H9 (cell line): ENCODE measurements at regions not wholly inside any gene's neighbourhood (a gene's known extent, or its start where the extent isn't known, plus 50 kb on each side); places are given as distances from the start of the nearest gene placed in this dataset.

Source experiments
- DNase-seq: peaks from one replicate; pipeline ENCODE4 v3.0.0-alpha.2; 2017
- H2AFZ ChIP-seq: one replicate; pipeline ENCODE4 v1.6.1; 2013; ENCODE audit warnings: mild to moderate bottlenecking, low read length, control low read depth, moderate library complexity
- H2AK5ac ChIP-seq: 2 replicates; pipeline ENCODE4 v1.6.1; 2013; ENCODE audit warnings: low read length, control low read depth, mixed read lengths; ENCODE audit not compliant: insufficient read length
- H2BK120ac ChIP-seq: one replicate; pipeline ENCODE4 v1.6.1; 2013; ENCODE audit warnings: low read depth, mild to moderate bottlenecking, low read length, control low read depth, inconsistent platforms; ENCODE audit not compliant: poor library complexity, severe bottlenecking
- H2BK12ac ChIP-seq: 2 replicates; pipeline ENCODE4 v1.6.1; 2013; ENCODE audit warnings: low read length, control low read depth, mixed read lengths, low read depth; ENCODE audit not compliant: insufficient read length
- H2BK15ac ChIP-seq: 2 replicates; pipeline ENCODE4 v1.6.1; 2013; ENCODE audit warnings: low read depth, low read length, control low read depth
- H2BK20ac ChIP-seq: one replicate; pipeline ENCODE4 v1.6.1; 2013; ENCODE audit warnings: low read depth, mild to moderate bottlenecking, low read length, control low read depth, inconsistent platforms; ENCODE audit not compliant: poor library complexity, severe bottlenecking
- H2BK5ac ChIP-seq: 2 replicates; pipeline ENCODE4 v1.6.1; 2013; ENCODE audit warnings: low read length, control low read depth, mixed read lengths; ENCODE audit not compliant: insufficient read length
- H3K14ac ChIP-seq: 2 replicates; pipeline ENCODE4 v1.6.1; 2013; ENCODE audit warnings: low read length, control low read depth; ENCODE audit not compliant: insufficient read depth
- H3K18ac ChIP-seq: 2 replicates; pipeline ENCODE4 v1.6.1; 2013; ENCODE audit warnings: low read depth, mild to moderate bottlenecking, mixed read lengths, low read length, control low read depth; ENCODE audit not compliant: insufficient read length
- H3K23ac ChIP-seq: 2 replicates; pipeline ENCODE4 v1.6.1; 2013; ENCODE audit warnings: low read length, control low read depth, mixed read lengths, low read depth; ENCODE audit not compliant: insufficient read length
- H3K23me2 ChIP-seq: 2 replicates; pipeline ENCODE4 v1.6.1; 2013; ENCODE audit warnings: low read depth, mild to moderate bottlenecking, mixed read lengths, low read length, control low read depth; ENCODE audit not compliant: insufficient read length, poor library complexity, severe bottlenecking
- H3K27ac ChIP-seq: 2 replicates; pipeline ENCODE4 v1.5.1; 2013; ENCODE audit warnings: low read length, control low read depth, mixed read lengths, low read depth; ENCODE audit not compliant: insufficient read length
- H3K27me3 ChIP-seq: 2 replicates; pipeline ENCODE4 v1.6.1; 2013; ENCODE audit warnings: low read length, control low read depth, inconsistent platforms; ENCODE audit not compliant: insufficient read depth
- H3K4ac ChIP-seq: 2 replicates; pipeline ENCODE4 v1.6.1; 2013; ENCODE audit warnings: low read depth, mild to moderate bottlenecking, control low read depth, inconsistent platforms, low read length, moderate library complexity
- H3K4me1 ChIP-seq: 2 replicates; pipeline ENCODE4 v1.6.1; 2013; ENCODE audit warnings: low read length, control low read depth, inconsistent platforms; ENCODE audit not compliant: insufficient read depth
- H3K4me2 ChIP-seq: 2 replicates; pipeline ENCODE4 v1.6.1; 2013; ENCODE audit warnings: low read length, control low read depth, mixed read lengths; ENCODE audit not compliant: insufficient read length, insufficient read depth
- H3K56ac ChIP-seq: 2 replicates; pipeline ENCODE4 v1.6.1; 2013; ENCODE audit warnings: low read depth, mild to moderate bottlenecking, mixed read lengths, low read length, control low read depth; ENCODE audit not compliant: insufficient read length
- H3K79me1 ChIP-seq: 2 replicates; pipeline ENCODE4 v1.6.1; 2013; ENCODE audit warnings: low read depth, mild to moderate bottlenecking, moderate library complexity, low read length, control low read depth, inconsistent platforms; ENCODE audit not compliant: insufficient read depth, poor library complexity, severe bottlenecking
- H3K79me2 ChIP-seq: 2 replicates; pipeline ENCODE4 v1.6.1; 2013; ENCODE audit warnings: low read length, control low read depth, inconsistent platforms; ENCODE audit not compliant: insufficient read depth
- H3K9ac ChIP-seq: 2 replicates; pipeline ENCODE4 v1.6.1; 2013; ENCODE audit warnings: low read length, control low read depth, mixed read lengths; ENCODE audit not compliant: insufficient read length; ENCODE audit errors: extremely low read depth
- H3K9me3 ChIP-seq: one replicate; pipeline ENCODE4 v1.6.1; 2013; ENCODE audit warnings: low read depth, low read length, inconsistent platforms; ENCODE audit not compliant: control insufficient read depth
- H3T11ph ChIP-seq: one replicate; pipeline ENCODE4 v1.6.1; 2013; ENCODE audit warnings: mild to moderate bottlenecking, low read length, control low read depth, inconsistent platforms
- H4K20me1 ChIP-seq: one replicate; pipeline ENCODE4 v1.6.1; 2013; ENCODE audit not compliant: control insufficient read depth, insufficient read length, insufficient read depth
- H4K5ac ChIP-seq: 2 replicates; pipeline ENCODE4 v1.6.1; 2013; ENCODE audit warnings: low read depth, mild to moderate bottlenecking, mixed read lengths, low read length, control low read depth; ENCODE audit not compliant: insufficient read length
- H4K8ac ChIP-seq: replicated peaks from 2 replicates; pipeline ENCODE4 v1.6.1; 2013; ENCODE audit warnings: low read length, control low read depth, mixed read lengths, low read depth; ENCODE audit not compliant: insufficient read length
- H4K91ac ChIP-seq: 2 replicates; pipeline ENCODE4 v1.6.1; 2013; ENCODE audit warnings: low read depth, mild to moderate bottlenecking, moderate library complexity, mixed read lengths, low read length, control low read depth; ENCODE audit not compliant: insufficient read length
- H3K27ac Mint-ChIP-seq, 3 experiments: 2 replicates in 2 of 3; 3 replicates in 1 of 3; pipeline ENCODE4 v1.8.0; 2020 to 2021; ENCODE audit warnings: mixed read lengths in 3 of 3, mild to moderate bottlenecking in 1 of 3, moderate library complexity in 1 of 3
- H3K27me3 Mint-ChIP-seq: 2 replicates; pipeline ENCODE4 v1.8.0; 2021; ENCODE audit warnings: low read depth, mild to moderate bottlenecking, moderate library complexity, mixed read lengths
- H3K36me3 Mint-ChIP-seq, 3 experiments: 2 replicates in 2 of 3; 3 replicates in 1 of 3; pipeline ENCODE4 v1.8.0; 2020 to 2021; ENCODE audit warnings: low read depth in 3 of 3, mixed read lengths in 3 of 3; ENCODE audit not compliant: insufficient read depth in 1 of 3
- H3K4me1 Mint-ChIP-seq, 2 experiments: 2 replicates each; pipeline ENCODE4 v1.8.0; 2020; ENCODE audit warnings: mixed read lengths in 2 of 2
- H3K4me3 Mint-ChIP-seq, 2 experiments: 2 replicates in 1 of 2; 3 replicates in 1 of 2; pipeline ENCODE4 v1.8.0; 2020 to 2021; ENCODE audit warnings: mild to moderate bottlenecking in 2 of 2, mixed read lengths in 2 of 2, moderate library complexity in 1 of 2
- H3K9me3 Mint-ChIP-seq, 2 experiments: 2 replicates in 1 of 2; 3 replicates in 1 of 2; pipeline ENCODE4 v1.8.0; 2020; ENCODE audit warnings: mild to moderate bottlenecking in 2 of 2, mixed read lengths in 2 of 2, moderate library complexity in 1 of 2
- CTCF ChIP-seq: fragments of 200-600 bp; sonication (generic); conservative IDR thresholded peaks from 3 replicates; pipeline ENCODE4 v1.8.0; 2021; ENCODE audit warnings: antibody characterized with exemption, mild to moderate bottlenecking
- WGBS: extraction: QIAGEN DNeasy Blood & Tissue Kit; methylation state at CpG from one replicate; pipeline ENCODE4 v1.1.7; 2013; ENCODE audit warnings: missing lambda C conversion rate, low lambda C conversion rate, mixed read lengths; ENCODE audit not compliant: insufficient read length; ENCODE audit errors: extremely low coverage; 5-methylcytosine and 5-hydroxymethylcytosine counted together

DNA sequence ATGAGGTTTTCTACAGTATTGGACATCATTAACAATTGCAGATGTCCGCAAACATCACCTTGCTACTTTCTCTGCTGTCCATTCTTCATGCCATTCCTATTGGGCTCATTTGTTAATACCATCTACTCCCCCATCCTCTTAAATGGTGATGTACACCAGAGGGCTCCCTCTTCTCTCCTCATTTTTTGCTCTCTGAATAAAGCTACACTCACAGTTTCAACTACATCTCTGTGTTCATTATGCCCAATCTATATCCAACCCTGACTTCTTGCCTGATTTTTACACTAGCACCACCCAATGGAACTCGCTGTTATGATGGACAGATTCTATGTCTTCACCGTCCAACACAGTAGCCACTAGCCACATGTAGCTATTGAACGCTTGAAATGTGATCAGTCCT is 288.1 kb upstream of the ID4 start:
- Histone ChIP-seq H3K9ac (no peak overlapping the region), H3K4me1 (no peaks in the 10 kb centered on the region), H3T11ph (no peak overlapping the region), H3K4me2 (no peak overlapping the region), H3K14ac (no peak overlapping the region), H3K4ac (no peak overlapping the region), H3K27ac (no peak overlapping the region), H4K8ac (no peak overlapping the region), H3K27me3 (no peaks in the 10 kb centered on the region), H3K79me2 (no peaks in the 10 kb centered on the region), H3K23me2 (no peaks in the 10 kb centered on the region), H3K9me3 (no peaks in the 10 kb centered on the region), H3K79me1 (no peaks in the 10 kb centered on the region), H4K20me1 (no peaks in the 10 kb centered on the region), H2AK5ac (no peak overlapping the region), H3K56ac (no peak overlapping the region), H2BK15ac (no peak overlapping the region), H2BK5ac (no peak overlapping the region), H2BK12ac (no peak overlapping the region), H4K91ac (no peak overlapping the region), H2AFZ (no peak overlapping the region), H3K23ac (no peak overlapping the region), H2BK120ac (no peak overlapping the region), H3K18ac (no peak overlapping the region), H4K5ac (no peak overlapping the region), H2BK20ac (no peak overlapping the region)
- Mint-ChIP-seq H3K4me3 (no peak overlapping the region), H3K36me3 (no peaks in the 10 kb centered on the region), H3K27me3 (no peaks in the 10 kb centered on the region), H3K9me3 (no peaks in the 10 kb centered on the region; a peak in 1 of 5 replicates), H3K27ac (no peak overlapping the region), H3K4me1 (peaks cover 0 to 3% of the 10 kb centered on the region in 2 experiments; a peak in 1 of 4 replicates)
- 0 out of 3 replicates have a peak, but pooled peaks have one; percentile 15 for TF ChIP-seq CTCF
- DNase-seq, result no peak
- WGBS, result no CpG with 5 or more reads among the region's 4 CpGs
